ENCODE measurements at regions not wholly inside any gene's neighbourhood (a gene's known extent, or its start where the extent isn't known, plus 50 kb on each side); places are given as distances from the start of the nearest gene placed in this dataset.
"Not testable (repeated sequence)": the region's sequence is repeated elsewhere in the genome, so short reads cannot be mapped to it uniquely, and the experiment has no call there.

DNA sequence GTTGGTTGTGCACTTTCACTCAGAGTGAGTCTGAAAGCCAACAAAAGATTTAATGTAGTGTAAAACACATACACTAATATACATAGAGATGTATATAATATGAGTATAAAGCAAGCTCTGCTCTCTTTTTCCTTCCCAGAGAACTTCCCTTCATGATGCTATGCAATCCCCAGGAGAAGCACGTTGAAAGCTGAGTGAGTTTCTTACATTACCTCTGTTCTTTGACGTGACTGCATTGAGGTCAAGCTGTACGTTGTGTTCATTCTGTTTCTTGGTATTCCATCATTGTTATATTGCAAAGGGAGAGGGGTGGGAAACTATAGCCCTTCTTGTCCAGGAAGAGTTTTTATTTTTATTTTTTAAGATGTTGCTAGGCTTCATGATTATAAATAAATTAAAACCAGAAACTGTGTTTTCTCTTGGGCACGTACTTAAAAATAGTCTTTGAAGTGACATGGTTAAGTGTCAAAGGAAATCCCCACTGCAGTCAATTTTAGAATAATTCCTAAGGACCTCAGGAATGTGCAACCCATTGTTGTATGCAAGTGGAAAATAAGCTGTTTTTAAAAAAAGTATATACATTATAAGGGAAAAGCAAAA is 651.0 kb downstream of the CD109 start:
- TF ChIP-seq GATA1 (IDR thresholded peaks at IDR 0.05; ENCODE audit: low read depth, low read length), result no peak
- no peak for TF ChIP-seq POLR2A (IDR thresholded peaks at IDR 0.05; ENCODE audit: low read length)
- no peak for DNase-seq

DNA sequence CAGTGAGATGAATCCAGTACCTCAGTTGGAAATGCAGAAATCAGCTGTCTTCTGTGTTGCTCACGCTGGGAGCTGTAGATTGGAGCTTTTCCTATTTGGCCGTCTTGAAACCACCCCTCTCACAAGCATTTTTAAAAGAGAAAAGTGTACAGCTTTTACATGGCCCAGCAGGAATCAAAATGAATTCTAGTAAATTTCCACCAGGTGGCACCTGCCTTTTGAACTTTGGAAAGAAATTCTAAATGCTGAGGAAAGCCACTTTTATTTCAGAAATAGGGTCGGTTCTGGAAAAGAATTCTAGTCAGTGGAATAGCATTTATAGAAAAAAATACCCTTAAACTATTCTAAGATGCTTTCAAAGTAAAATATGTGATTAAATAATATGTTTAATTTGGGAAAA is 647.8 kb downstream of the CD109 start:
- no peak for DNase-seq
- TF ChIP-seq POLR2A (IDR thresholded peaks at IDR 0.05; ENCODE audit: low read length) (no peak), GATA1 (IDR thresholded peaks at IDR 0.05; ENCODE audit: low read depth, low read length) (no peak)

DNA sequence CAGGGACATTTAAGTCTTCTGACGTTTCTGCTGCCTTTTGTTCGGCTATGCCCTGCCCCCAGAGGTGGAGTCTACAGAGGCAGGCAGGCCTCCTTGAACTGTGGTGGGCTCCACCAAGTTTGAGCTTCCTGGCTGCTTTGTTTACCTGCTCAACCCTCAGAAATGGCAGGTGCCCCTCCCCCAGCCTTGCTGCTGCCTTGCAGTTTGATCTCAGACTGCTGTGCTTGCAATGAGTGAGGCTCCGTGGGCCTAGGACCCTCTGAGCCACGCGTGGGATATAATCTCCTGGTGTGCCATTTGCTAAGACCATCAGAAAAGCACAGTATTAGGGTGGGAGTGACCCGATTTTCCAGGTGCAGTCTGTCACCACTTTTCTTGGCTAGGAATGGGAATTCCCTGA is 647.3 kb downstream of the CD109 start:
- not testable (repeated sequence) for DNase-seq

DNA sequence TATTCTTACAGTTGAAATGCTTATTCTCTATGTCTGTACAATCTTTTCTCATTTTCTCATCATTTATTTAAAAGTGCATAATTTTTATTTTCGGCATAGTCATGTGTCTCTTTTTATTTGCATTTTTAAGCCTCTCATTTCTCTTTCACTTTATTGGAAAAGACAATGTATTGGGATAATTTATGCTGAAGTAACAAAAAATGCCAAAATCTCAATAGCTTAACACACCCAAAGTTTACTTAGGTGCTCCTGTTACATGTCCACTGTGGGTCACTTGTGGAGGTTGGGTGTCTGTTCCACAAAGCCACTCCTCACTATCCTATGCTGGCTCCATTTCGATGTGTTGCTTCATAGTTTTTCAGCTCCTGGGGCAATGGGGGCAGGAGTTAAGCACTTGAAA is 638.7 kb downstream of the CD109 start:
- no peak for DNase-seq
- TF ChIP-seq POLR2A (IDR thresholded peaks at IDR 0.05; ENCODE audit: low read length) (no peak), GATA1 (IDR thresholded peaks at IDR 0.05; ENCODE audit: low read depth, low read length) (no peak)

DNA sequence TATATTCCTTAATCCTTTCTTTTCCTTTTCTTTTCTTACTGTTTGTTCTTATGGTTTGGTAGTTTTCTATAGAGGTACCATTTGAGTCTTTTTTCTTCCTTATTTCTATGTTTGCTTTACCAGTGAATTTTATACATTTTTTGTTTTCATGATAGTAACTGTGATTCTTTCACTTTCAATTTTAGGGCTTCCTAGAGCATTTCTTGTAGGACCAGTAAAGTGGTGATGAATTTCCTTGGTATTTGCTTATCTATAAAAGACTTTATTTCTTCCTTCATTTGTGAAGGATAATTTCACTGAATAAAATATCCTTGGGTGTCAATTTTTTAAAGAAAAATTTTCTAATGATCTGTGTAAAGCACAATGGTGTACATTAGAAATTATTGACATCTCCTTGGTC is 637.4 kb downstream of the CD109 start:
- TF ChIP-seq POLR2A (IDR thresholded peaks at IDR 0.05; ENCODE audit: low read length) (no peak), GATA1 (IDR thresholded peaks at IDR 0.05; ENCODE audit: low read depth, low read length) (no peak)
- no peak for DNase-seq

DNA sequence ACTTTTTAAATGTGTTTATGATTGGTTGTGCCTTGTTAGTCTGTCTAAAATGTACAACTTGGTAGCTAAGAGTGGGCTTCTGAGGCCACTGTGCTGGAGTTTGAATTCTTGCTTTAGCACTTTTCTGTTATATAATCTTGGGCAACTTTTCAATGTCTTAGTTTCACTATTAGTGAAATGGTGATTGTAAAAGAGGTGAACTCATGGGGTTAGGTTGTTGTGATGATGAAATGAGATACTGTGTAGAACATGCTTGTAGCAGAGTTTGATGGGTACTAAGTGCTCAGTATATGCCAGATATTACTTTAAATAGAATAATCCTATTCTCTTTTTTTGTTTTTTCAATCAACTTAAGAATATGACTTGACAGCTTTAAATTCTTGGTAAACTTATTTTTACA is 624.7 kb downstream of the CD109 start:
- no peak for DNase-seq
- TF ChIP-seq GATA1 (IDR thresholded peaks at IDR 0.05; ENCODE audit: low read depth, low read length) (no peak), POLR2A (IDR thresholded peaks at IDR 0.05; ENCODE audit: low read length) (no peak)

DNA sequence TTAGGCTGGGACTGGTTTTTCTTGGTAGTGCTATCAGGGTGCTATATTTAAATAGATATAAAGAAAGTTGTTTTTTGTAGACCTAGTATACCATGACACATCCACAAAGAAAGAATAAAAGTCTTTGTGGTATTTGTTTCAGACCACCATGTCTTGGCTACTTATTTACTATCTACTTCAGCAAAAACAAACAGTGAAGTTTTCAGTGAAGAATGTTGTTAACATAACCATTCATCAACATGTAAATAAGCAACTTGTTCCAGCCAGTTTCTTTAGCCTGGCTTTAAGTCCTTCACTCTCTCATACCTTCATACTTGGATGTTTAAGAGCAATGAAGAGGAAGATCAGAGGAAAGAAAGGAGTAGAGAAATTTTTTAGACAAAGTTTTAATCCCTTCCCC is 624.1 kb downstream of the CD109 start:
- no peak for DNase-seq

DNA sequence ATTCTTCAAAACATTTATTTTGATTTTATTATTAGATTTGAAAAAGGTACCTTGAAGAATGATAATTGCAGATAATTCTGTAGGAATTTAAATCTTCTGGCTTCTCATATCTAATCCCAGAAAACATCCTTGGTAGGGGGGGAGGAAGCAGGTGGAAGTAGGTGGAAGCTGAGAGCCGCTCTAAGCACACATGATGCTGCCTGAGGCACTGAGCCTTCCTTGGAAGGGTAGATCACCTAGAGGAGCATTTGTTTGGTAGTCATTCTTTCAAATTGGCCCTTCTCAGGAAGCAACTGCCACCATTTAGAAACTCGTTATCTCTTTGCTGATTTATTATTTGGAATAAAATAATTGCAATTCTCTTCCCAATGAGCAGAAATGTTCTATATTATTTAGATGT is 623.3 kb downstream of the CD109 start:
- DNase-seq, result no peak

More for the DNA sequence above, 624.1 kb downstream of the CD109 start:
- TF ChIP-seq GATA1 (IDR thresholded peaks at IDR 0.05; ENCODE audit: low read depth, low read length) (no peak), POLR2A (IDR thresholded peaks at IDR 0.05; ENCODE audit: low read length) (no peak)

DNA sequence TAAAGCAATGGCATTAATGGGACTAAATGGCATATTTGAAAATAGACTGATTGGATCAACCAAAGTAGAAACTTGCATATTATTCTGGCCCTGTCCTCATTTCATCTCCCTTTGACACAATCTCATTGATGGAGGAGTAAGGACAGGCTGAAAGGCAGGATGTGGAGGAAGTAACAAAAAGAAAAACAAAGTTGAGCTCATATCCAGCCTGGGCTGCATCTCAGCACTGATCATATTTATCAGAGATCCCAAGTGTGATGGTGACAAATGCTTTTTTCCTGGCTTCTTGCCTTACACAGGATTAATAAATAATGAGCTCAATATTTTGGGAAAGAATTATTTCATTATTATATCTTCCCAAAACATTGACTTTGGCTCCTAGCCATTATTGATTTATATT is 622.7 kb downstream of the CD109 start:
- TF ChIP-seq GATA1 (IDR thresholded peaks at IDR 0.05; ENCODE audit: low read depth, low read length) (no peak), POLR2A (IDR thresholded peaks at IDR 0.05; ENCODE audit: low read length) (no peak)
- DNase-seq, result no peak

More for the DNA sequence above, 623.3 kb downstream of the CD109 start:
- TF ChIP-seq GATA1 (IDR thresholded peaks at IDR 0.05; ENCODE audit: low read depth, low read length), result no peak
- no peak for TF ChIP-seq POLR2A (IDR thresholded peaks at IDR 0.05; ENCODE audit: low read length)

DNA sequence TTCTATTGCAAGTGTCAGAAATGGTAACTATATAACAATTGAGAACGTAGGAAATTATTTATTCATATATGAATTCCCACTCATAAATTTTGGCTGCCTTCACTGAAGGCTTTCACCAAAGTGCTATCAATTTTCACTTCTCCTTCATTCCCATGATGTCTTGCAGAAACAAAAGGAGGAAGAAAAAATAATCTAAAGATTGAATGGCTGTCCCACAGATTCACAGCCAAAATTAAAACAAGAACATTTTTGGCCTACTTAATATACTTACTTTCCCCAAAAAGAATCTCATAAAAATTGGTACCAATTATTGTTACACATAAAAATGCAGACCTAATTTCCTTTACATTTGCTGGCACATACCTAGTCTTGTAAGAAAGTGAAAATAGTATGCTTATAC is 616.1 kb downstream of the CD109 start:
- no peak for DNase-seq
- TF ChIP-seq GATA1 (IDR thresholded peaks at IDR 0.05; ENCODE audit: low read depth, low read length), result no peak
- no peak for TF ChIP-seq POLR2A (IDR thresholded peaks at IDR 0.05; ENCODE audit: low read length)

DNA sequence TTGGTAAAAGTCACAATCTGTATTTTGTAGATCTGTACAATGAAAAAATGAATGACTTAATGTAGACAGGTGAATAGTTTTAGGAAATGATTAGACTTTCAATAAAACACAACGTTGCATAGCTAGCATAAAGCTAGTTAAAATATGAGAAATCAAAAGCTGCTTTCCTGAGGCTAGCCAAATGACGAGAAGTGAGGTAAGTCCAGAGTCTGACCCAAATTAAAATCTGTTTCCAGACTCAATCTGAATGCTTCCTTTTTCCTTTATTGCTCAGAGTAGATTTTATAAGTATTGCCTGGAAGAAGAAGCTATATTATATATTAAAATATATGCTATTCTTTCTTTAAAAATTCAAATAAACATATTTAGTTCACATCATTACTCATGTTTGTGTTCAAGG is 615.4 kb downstream of the CD109 start:
- TF ChIP-seq POLR2A (IDR thresholded peaks at IDR 0.05; ENCODE audit: low read length) (no peak), GATA1 (IDR thresholded peaks at IDR 0.05; ENCODE audit: low read depth, low read length) (no peak)

DNA sequence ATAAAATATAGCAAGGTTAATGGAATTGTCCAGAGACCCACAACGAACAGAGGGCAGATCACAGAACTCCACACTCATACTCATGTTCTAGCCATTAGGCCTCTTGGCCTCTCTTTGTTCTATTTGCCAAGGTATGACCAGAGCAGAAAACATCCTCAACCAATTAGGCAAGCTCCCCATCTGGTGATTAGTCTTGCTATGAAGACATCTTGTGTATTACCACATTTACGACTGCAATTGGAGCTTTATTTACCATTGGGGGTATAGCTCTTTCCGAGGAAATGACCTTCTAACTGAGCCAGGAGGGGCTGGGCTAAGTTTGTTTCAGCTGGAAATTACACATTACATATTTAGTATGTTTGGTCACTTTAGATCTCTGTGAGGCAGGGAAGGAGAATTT is 593.9 kb downstream of the CD109 start:
- TF ChIP-seq GATA1 (IDR thresholded peaks at IDR 0.05; ENCODE audit: low read depth, low read length) (no peak), POLR2A (IDR thresholded peaks at IDR 0.05; ENCODE audit: low read length) (no peak)

More for the DNA sequence above, 615.4 kb downstream of the CD109 start:
- DNase-seq, result no peak

DNA sequence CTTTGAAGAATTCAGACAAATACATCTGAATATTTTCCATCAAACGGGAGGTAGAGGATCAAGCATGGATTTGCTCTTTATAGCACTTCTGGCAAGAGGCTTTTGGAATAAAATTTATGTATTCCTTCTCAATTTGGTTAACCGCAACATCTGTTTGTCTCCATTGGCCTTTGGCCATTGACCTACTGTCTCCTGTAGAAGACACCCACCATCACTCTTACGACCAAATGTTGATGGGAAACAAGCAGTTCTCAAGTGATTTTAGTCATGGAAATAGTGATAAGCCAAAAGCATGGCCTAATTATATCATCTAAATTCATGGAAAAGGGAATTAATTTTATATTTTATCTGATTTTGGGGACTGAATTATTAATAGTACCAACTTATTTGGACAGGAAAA is 591.9 kb downstream of the CD109 start:
- DNase-seq, result no peak
- TF ChIP-seq POLR2A (IDR thresholded peaks at IDR 0.05; ENCODE audit: low read length), result no peak
- TF ChIP-seq GATA1 (IDR thresholded peaks at IDR 0.05; ENCODE audit: low read depth, low read length), result no peak

More for the DNA sequence above, 593.9 kb downstream of the CD109 start:
- no peak for DNase-seq

DNA sequence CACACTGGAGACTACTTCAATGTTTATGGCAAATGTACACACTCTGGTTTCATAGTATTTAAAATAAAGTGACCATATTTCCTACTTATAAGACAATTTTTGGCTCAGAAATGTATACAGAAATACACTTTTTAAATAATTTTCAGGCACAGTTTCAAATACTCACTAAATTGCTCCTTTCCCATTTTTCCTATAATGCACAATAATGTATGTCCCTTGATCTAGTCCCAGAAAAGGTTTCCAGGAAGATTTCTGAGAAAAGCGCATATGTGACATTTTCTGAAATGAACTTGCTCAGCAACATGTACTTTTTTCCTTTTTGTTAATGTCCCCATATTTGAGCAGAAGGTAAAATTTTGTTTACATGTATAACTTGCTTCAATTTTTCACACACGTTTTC is 591.4 kb downstream of the CD109 start:
- DNase-seq, result no peak
- TF ChIP-seq POLR2A (IDR thresholded peaks at IDR 0.05; ENCODE audit: low read length) (no peak), GATA1 (IDR thresholded peaks at IDR 0.05; ENCODE audit: low read depth, low read length) (no peak)

DNA sequence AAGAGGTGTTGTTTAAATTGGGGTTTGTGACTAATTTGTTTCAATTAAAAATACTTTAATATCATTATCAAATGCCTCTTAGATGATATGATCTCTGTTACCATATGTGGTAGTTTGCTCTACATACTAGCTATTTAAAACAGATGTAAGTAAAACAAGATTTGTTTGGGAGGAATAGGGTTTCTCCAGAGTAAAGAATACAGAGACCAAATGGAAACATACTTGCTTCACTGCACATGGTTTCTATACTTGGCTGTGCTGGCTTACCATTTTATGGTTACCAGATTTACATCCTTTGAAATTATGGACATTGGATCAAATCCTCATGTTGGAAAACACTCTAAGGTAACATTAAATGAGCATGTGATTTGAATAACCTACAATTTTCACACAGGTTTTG is 588.3 kb downstream of the CD109 start:
- no peak for TF ChIP-seq POLR2A (IDR thresholded peaks at IDR 0.05; ENCODE audit: low read length)
- no peak for TF ChIP-seq GATA1 (IDR thresholded peaks at IDR 0.05; ENCODE audit: low read depth, low read length)
- DNase-seq, result no peak

DNA sequence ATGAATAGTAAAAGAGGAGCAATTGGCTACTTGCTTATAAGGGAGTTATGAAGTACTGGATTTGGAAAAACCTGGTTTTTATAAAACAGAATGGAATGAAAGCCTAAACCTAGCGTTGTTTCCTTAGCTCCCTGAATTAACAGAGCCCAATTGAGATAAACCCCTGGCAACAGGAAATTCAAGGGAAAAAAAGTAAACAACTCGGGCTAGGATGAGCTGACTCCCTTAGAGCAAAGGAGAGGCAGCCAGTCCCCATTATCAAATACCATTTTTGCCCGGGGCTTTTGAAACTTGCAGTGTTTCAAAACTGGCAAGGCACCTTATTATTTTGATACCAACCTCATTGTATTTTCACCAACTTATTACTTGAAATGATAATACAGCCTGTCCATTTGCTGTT is 587.5 kb downstream of the CD109 start:
- TF ChIP-seq GATA1 (IDR thresholded peaks at IDR 0.05; ENCODE audit: low read depth, low read length), result no peak
- TF ChIP-seq POLR2A (IDR thresholded peaks at IDR 0.05; ENCODE audit: low read length), result no peak

More for the DNA sequence above, 587.5 kb downstream of the CD109 start:
- DNase-seq, result no peak

Measured in erythroblast (primary cell).